H9 (cell line): ENCODE measurements at regions not wholly inside any gene's neighbourhood (a gene's known extent, or its start where the extent isn't known, plus 50 kb on each side); places are given as distances from the start of the nearest gene placed in this dataset.

ENCODE experiments used
- DNase-seq: peaks from one replicate; pipeline ENCODE4 v3.0.0-alpha.2; 2017
- H2AFZ ChIP-seq: one replicate; pipeline ENCODE4 v1.6.1; 2013; ENCODE audit warnings: mild to moderate bottlenecking, low read length, control low read depth, moderate library complexity
- H2AK5ac ChIP-seq: 2 replicates; pipeline ENCODE4 v1.6.1; 2013; ENCODE audit warnings: low read length, control low read depth, mixed read lengths; ENCODE audit not compliant: insufficient read length
- H2BK120ac ChIP-seq: one replicate; pipeline ENCODE4 v1.6.1; 2013; ENCODE audit warnings: low read depth, mild to moderate bottlenecking, low read length, control low read depth, inconsistent platforms; ENCODE audit not compliant: poor library complexity, severe bottlenecking
- H2BK12ac ChIP-seq: 2 replicates; pipeline ENCODE4 v1.6.1; 2013; ENCODE audit warnings: low read length, control low read depth, mixed read lengths, low read depth; ENCODE audit not compliant: insufficient read length
- H2BK15ac ChIP-seq: 2 replicates; pipeline ENCODE4 v1.6.1; 2013; ENCODE audit warnings: low read depth, low read length, control low read depth
- H2BK20ac ChIP-seq: one replicate; pipeline ENCODE4 v1.6.1; 2013; ENCODE audit warnings: low read depth, mild to moderate bottlenecking, low read length, control low read depth, inconsistent platforms; ENCODE audit not compliant: poor library complexity, severe bottlenecking
- H2BK5ac ChIP-seq: 2 replicates; pipeline ENCODE4 v1.6.1; 2013; ENCODE audit warnings: low read length, control low read depth, mixed read lengths; ENCODE audit not compliant: insufficient read length
- H3K14ac ChIP-seq: 2 replicates; pipeline ENCODE4 v1.6.1; 2013; ENCODE audit warnings: low read length, control low read depth; ENCODE audit not compliant: insufficient read depth
- H3K18ac ChIP-seq: 2 replicates; pipeline ENCODE4 v1.6.1; 2013; ENCODE audit warnings: low read depth, mild to moderate bottlenecking, mixed read lengths, low read length, control low read depth; ENCODE audit not compliant: insufficient read length
- H3K23ac ChIP-seq: 2 replicates; pipeline ENCODE4 v1.6.1; 2013; ENCODE audit warnings: low read length, control low read depth, mixed read lengths, low read depth; ENCODE audit not compliant: insufficient read length
- H3K23me2 ChIP-seq: 2 replicates; pipeline ENCODE4 v1.6.1; 2013; ENCODE audit warnings: low read depth, mild to moderate bottlenecking, mixed read lengths, low read length, control low read depth; ENCODE audit not compliant: insufficient read length, poor library complexity, severe bottlenecking
- H3K27ac ChIP-seq: 2 replicates; pipeline ENCODE4 v1.5.1; 2013; ENCODE audit warnings: low read length, control low read depth, mixed read lengths, low read depth; ENCODE audit not compliant: insufficient read length
- H3K27me3 ChIP-seq: 2 replicates; pipeline ENCODE4 v1.6.1; 2013; ENCODE audit warnings: low read length, control low read depth, inconsistent platforms; ENCODE audit not compliant: insufficient read depth
- H3K4ac ChIP-seq: 2 replicates; pipeline ENCODE4 v1.6.1; 2013; ENCODE audit warnings: low read depth, mild to moderate bottlenecking, control low read depth, inconsistent platforms, low read length, moderate library complexity
- H3K4me1 ChIP-seq: 2 replicates; pipeline ENCODE4 v1.6.1; 2013; ENCODE audit warnings: low read length, control low read depth, inconsistent platforms; ENCODE audit not compliant: insufficient read depth
- H3K4me2 ChIP-seq: 2 replicates; pipeline ENCODE4 v1.6.1; 2013; ENCODE audit warnings: low read length, control low read depth, mixed read lengths; ENCODE audit not compliant: insufficient read length, insufficient read depth
- H3K56ac ChIP-seq: 2 replicates; pipeline ENCODE4 v1.6.1; 2013; ENCODE audit warnings: low read depth, mild to moderate bottlenecking, mixed read lengths, low read length, control low read depth; ENCODE audit not compliant: insufficient read length
- H3K79me1 ChIP-seq: 2 replicates; pipeline ENCODE4 v1.6.1; 2013; ENCODE audit warnings: low read depth, mild to moderate bottlenecking, moderate library complexity, low read length, control low read depth, inconsistent platforms; ENCODE audit not compliant: insufficient read depth, poor library complexity, severe bottlenecking
- H3K79me2 ChIP-seq: 2 replicates; pipeline ENCODE4 v1.6.1; 2013; ENCODE audit warnings: low read length, control low read depth, inconsistent platforms; ENCODE audit not compliant: insufficient read depth
- H3K9ac ChIP-seq: 2 replicates; pipeline ENCODE4 v1.6.1; 2013; ENCODE audit warnings: low read length, control low read depth, mixed read lengths; ENCODE audit not compliant: insufficient read length; ENCODE audit errors: extremely low read depth
- H3K9me3 ChIP-seq: one replicate; pipeline ENCODE4 v1.6.1; 2013; ENCODE audit warnings: low read depth, low read length, inconsistent platforms; ENCODE audit not compliant: control insufficient read depth
- H3T11ph ChIP-seq: one replicate; pipeline ENCODE4 v1.6.1; 2013; ENCODE audit warnings: mild to moderate bottlenecking, low read length, control low read depth, inconsistent platforms
- H4K20me1 ChIP-seq: one replicate; pipeline ENCODE4 v1.6.1; 2013; ENCODE audit not compliant: control insufficient read depth, insufficient read length, insufficient read depth
- H4K5ac ChIP-seq: 2 replicates; pipeline ENCODE4 v1.6.1; 2013; ENCODE audit warnings: low read depth, mild to moderate bottlenecking, mixed read lengths, low read length, control low read depth; ENCODE audit not compliant: insufficient read length
- H4K8ac ChIP-seq: replicated peaks from 2 replicates; pipeline ENCODE4 v1.6.1; 2013; ENCODE audit warnings: low read length, control low read depth, mixed read lengths, low read depth; ENCODE audit not compliant: insufficient read length
- H4K91ac ChIP-seq: 2 replicates; pipeline ENCODE4 v1.6.1; 2013; ENCODE audit warnings: low read depth, mild to moderate bottlenecking, moderate library complexity, mixed read lengths, low read length, control low read depth; ENCODE audit not compliant: insufficient read length
- H3K27ac Mint-ChIP-seq, 3 experiments: 2 replicates in 2 of 3; 3 replicates in 1 of 3; pipeline ENCODE4 v1.8.0; 2020 to 2021; ENCODE audit warnings: mixed read lengths in 3 of 3, mild to moderate bottlenecking in 1 of 3, moderate library complexity in 1 of 3
- H3K27me3 Mint-ChIP-seq: 2 replicates; pipeline ENCODE4 v1.8.0; 2021; ENCODE audit warnings: low read depth, mild to moderate bottlenecking, moderate library complexity, mixed read lengths
- H3K36me3 Mint-ChIP-seq, 3 experiments: 2 replicates in 2 of 3; 3 replicates in 1 of 3; pipeline ENCODE4 v1.8.0; 2020 to 2021; ENCODE audit warnings: low read depth in 3 of 3, mixed read lengths in 3 of 3; ENCODE audit not compliant: insufficient read depth in 1 of 3
- H3K4me1 Mint-ChIP-seq, 2 experiments: 2 replicates each; pipeline ENCODE4 v1.8.0; 2020; ENCODE audit warnings: mixed read lengths in 2 of 2
- H3K4me3 Mint-ChIP-seq, 2 experiments: 2 replicates in 1 of 2; 3 replicates in 1 of 2; pipeline ENCODE4 v1.8.0; 2020 to 2021; ENCODE audit warnings: mild to moderate bottlenecking in 2 of 2, mixed read lengths in 2 of 2, moderate library complexity in 1 of 2
- H3K9me3 Mint-ChIP-seq, 2 experiments: 2 replicates in 1 of 2; 3 replicates in 1 of 2; pipeline ENCODE4 v1.8.0; 2020; ENCODE audit warnings: mild to moderate bottlenecking in 2 of 2, mixed read lengths in 2 of 2, moderate library complexity in 1 of 2
- CTCF ChIP-seq: fragments of 200-600 bp; sonication (generic); conservative IDR thresholded peaks from 3 replicates; pipeline ENCODE4 v1.8.0; 2021; ENCODE audit warnings: antibody characterized with exemption, mild to moderate bottlenecking
- WGBS: extraction: QIAGEN DNeasy Blood & Tissue Kit; methylation state at CpG from one replicate; pipeline ENCODE4 v1.1.7; 2013; ENCODE audit warnings: missing lambda C conversion rate, low lambda C conversion rate, mixed read lengths; ENCODE audit not compliant: insufficient read length; ENCODE audit errors: extremely low coverage; 5-methylcytosine and 5-hydroxymethylcytosine counted together

GRCh38 chr3:30156586-30157498 lies 449.6 kb upstream of the TGFBR2 start:
- no peaks in the 10 kb centered on the region for H3K79me1 ChIP-seq
- H2BK12ac ChIP-seq = no peak overlapping the region
- H3K23ac ChIP-seq = no peak overlapping the region
- H3K9ac ChIP-seq = no peak overlapping the region
- H3K4me1 ChIP-seq = no peaks in the 10 kb centered on the region
- no peak overlapping the region for H3K4ac ChIP-seq
- no peak overlapping the region for H4K91ac ChIP-seq
- H4K20me1 ChIP-seq = no peaks in the 10 kb centered on the region
- H3K4me2 ChIP-seq = no peak overlapping the region
- no CpG with 5 or more reads among the region's 4 CpGs for WGBS
- Mint-ChIP-seq H3K4me3 (no peak overlapping the region), H3K36me3 (no peaks in the 10 kb centered on the region), H3K27me3 (no peaks in the 10 kb centered on the region; the same call in 1 of the 2 replicates), H3K4me1 (no peaks in the 10 kb centered on the region), H3K27ac (no peak overlapping the region), H3K9me3 (no peaks in the 10 kb centered on the region)
- H3K56ac ChIP-seq = no peak overlapping the region
- no peak overlapping the region for H3K14ac ChIP-seq
- H2BK5ac ChIP-seq = no peak overlapping the region
- H2BK120ac ChIP-seq = no peak overlapping the region
- H2AFZ ChIP-seq = no peak overlapping the region
- no peaks in the 10 kb centered on the region for H3K23me2 ChIP-seq
- H3T11ph ChIP-seq = no peak overlapping the region
- no peaks in the 10 kb centered on the region for H3K9me3 ChIP-seq
- H3K27me3 ChIP-seq = no peaks in the 10 kb centered on the region
- DNase-seq = no peak
- TF ChIP-seq CTCF = no peak
- H2BK20ac ChIP-seq = no peak overlapping the region
- no peaks in the 10 kb centered on the region for H3K79me2 ChIP-seq
- no peak overlapping the region for H4K8ac ChIP-seq
- H3K18ac ChIP-seq = no peak overlapping the region
- H2BK15ac ChIP-seq = no peak overlapping the region
- H3K27ac ChIP-seq = no peak overlapping the region
- H2AK5ac ChIP-seq = no peak overlapping the region
- H4K5ac ChIP-seq = no peak overlapping the region
